ENCODE measurements at regions not wholly inside any gene's neighbourhood (a gene's known extent, or its start where the extent isn't known, plus 50 kb on each side); places are given as distances from the start of the nearest gene placed in this dataset.
A peak's percentile ranks its signal among the peaks of the same experiment; 100 is the strongest.
"Not testable (repeated sequence)": the region's sequence is repeated elsewhere in the genome, so short reads cannot be mapped to it uniquely, and the experiment has no call there.

DNA sequence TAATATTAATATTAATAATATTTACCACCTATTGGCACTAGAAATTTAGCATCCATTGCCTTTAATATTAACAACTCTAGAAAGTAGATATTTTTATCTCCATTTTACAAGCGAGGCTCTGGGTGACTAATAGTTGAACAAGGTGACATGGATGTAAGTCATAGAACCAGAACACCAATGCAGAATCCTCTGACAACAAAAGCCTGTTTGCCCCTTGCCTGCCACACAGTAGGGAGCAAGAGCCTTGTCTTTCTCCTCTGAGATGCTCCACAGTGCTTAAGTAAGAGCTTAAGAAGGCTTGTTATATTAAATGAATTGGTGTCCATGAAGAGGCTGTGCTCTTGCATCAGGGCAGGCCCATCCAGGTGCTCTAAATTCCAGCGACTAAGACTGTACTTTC is 51.2 kb upstream of the LBX1 start:
- H3K4me3 Mint-ChIP-seq = no peak overlapping the region
- no peaks in the 10 kb centered on the region for H3K4me1 Mint-ChIP-seq
- H3K27ac Mint-ChIP-seq = no peak overlapping the region
- no peaks in the 10 kb centered on the region for H3K9me3 Mint-ChIP-seq
- no peaks in the 10 kb centered on the region for H3K36me3 Mint-ChIP-seq
- peaks cover 34% of the 10 kb centered on the region for H3K27me3 Mint-ChIP-seq

DNA sequence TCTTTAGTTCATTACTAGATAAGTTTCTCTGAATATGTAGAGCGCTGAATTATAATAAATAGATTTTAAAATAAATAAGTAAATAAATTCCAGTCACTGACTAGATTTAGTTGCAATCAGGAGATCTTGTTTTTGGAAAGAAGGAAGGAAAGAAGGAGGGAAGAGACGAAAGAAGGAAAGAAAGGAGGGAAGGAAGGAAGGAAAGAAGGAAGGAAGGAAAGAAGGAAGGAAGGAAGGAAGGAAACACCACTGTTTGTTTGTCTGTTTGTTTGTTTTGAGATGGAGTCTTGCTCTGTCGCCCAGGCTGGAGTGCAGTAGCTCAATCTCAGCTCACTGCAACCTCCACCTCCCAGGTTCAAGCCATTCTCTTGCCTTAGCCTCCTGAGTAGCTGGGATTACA is 51.7 kb upstream of the LBX1 start:
- peaks cover 36% of the 10 kb centered on the region for H3K27me3 Mint-ChIP-seq
- H3K27ac Mint-ChIP-seq = not testable (repeated sequence)

DNA sequence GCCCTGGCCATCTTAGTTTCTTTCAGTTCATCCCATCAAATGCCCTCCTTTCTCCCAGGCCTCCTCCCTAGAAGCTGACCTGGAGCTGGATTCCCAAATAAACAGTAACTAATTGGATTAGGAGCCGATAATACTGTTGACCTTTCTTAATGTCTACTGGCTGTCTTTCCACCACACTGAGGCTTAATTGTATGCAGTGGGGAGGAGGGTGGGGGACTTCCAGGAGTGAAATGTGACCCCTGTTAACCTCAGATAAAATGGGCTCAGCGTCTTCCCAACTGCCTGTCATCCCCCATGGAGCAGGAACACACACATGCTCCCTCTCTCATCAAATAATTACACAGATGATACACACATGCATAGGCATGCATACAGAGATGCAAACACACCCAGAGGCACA is 53.7 kb upstream of the LBX1 start:
- H3K36me3 Mint-ChIP-seq = no peaks in the 10 kb centered on the region
- H3K9me3 Mint-ChIP-seq = no peaks in the 10 kb centered on the region
- peaks cover 51% of the 10 kb centered on the region for H3K27me3 Mint-ChIP-seq
- H3K4me1 Mint-ChIP-seq = no peaks in the 10 kb centered on the region
- H3K27ac Mint-ChIP-seq = no peak overlapping the region
- H3K4me3 Mint-ChIP-seq = no peak overlapping the region

More for the DNA sequence above, 51.7 kb upstream of the LBX1 start:
- H3K9me3 Mint-ChIP-seq, H3K4me3 Mint-ChIP-seq, H3K36me3 Mint-ChIP-seq, H3K4me1 Mint-ChIP-seq: not testable (repeated sequence)

DNA sequence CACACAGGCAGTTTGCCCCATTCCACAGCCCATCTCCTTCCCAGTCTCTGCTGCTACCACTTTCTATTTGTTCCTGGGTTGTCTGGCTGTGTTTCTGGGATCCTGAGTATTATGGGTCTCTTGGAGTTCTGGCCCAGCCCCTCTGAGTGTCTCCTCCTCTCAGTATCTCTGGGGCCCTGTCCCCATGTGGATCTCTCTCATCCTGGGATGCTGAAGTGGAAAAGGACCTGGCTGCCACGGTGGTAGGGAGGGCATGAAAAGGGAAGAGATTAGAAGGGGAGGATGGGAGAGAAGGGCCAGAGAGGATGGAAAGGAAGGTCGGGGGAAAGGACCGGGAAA is 54.5 kb upstream of the LBX1 start:
- Mint-ChIP-seq H3K27me3 (peaks cover 55% of the 10 kb centered on the region), H3K4me3 (no peak overlapping the region), H3K36me3 (no peaks in the 10 kb centered on the region), H3K9me3 (no peaks in the 10 kb centered on the region), H3K4me1 (no peaks in the 10 kb centered on the region), H3K27ac (no peak overlapping the region)

DNA sequence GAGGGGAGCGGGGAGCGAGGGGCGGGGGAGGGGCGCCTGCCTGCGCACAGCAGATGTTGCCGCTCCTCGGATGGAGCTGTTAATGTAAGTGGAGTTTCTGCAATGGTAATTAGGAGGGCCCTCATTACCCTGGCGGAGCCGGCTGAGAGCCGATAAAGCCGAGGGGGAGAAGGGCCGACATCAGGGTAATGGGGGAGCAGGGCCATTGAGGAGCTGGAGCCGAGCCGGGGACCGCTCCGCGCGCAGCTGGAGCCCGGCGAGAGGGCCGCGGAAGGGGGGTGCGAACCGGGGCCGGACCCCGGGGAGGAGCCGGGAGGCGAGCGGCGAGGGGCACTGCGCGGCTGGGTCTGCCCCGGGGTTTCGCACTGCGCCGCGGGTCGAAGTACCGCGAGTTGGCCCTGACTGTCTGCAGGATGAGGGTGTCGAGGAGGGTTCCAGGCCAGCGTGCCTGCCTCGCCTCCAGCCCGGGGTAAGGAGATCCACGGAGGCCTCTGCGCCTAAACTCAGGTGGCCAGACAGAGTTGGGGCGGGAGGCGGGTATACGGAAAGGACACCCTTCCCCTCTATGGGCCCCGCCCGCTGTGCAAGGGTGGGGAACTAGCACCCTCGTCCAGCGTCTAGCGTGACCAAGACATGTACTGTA is 55.0 kb upstream of the LBX1 start:
- H3K27ac Mint-ChIP-seq = no peak overlapping the region
- no peak overlapping the region for H3K4me3 Mint-ChIP-seq
- H3K36me3 Mint-ChIP-seq = no peaks in the 10 kb centered on the region
- H3K27me3 Mint-ChIP-seq = peaks cover 57% of the 10 kb centered on the region
- no peaks in the 10 kb centered on the region for H3K9me3 Mint-ChIP-seq
- no peaks in the 10 kb centered on the region for H3K4me1 Mint-ChIP-seq

DNA sequence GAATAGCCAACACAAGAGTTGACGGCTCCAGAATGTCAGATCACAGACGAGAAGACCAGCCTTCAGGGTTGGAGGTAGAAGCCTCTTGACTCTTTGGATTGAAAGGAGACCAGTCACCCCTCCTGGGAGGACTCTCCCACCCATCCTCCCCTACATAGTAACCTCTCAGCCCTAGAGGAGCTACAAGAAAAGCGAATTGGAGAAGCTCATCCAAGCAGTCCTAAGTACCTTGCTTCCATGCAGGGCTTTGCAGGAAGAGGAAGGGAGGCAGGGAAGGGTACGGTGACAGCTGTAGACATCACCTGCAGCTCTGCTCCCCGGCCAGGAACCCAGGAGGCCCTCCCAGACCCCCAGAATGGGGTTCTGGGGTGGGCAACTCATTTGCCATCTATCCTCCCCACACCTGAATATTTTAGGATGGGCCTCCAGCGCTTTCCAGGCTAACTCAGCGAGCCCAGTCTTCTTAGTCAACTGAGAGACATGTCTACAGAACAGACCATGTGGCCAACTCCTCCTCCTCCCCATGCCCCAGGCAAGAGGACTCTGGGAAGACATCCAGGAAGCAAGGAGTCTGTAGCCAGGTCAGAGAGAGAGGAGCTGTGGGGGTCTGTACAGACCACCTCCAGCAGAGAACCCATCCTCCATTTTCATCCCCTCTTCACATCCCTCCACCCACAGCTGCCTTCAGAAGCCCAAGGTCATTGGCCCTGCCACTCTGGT is 55.6 kb upstream of the LBX1 start:
- H3K27ac Mint-ChIP-seq = no peak overlapping the region
- H3K4me1 Mint-ChIP-seq = no peaks in the 10 kb centered on the region
- no peak overlapping the region for H3K4me3 Mint-ChIP-seq
- no peaks in the 10 kb centered on the region for H3K36me3 Mint-ChIP-seq
- no peaks in the 10 kb centered on the region for H3K9me3 Mint-ChIP-seq
- H3K27me3 Mint-ChIP-seq = peaks cover 64% of the 10 kb centered on the region

DNA sequence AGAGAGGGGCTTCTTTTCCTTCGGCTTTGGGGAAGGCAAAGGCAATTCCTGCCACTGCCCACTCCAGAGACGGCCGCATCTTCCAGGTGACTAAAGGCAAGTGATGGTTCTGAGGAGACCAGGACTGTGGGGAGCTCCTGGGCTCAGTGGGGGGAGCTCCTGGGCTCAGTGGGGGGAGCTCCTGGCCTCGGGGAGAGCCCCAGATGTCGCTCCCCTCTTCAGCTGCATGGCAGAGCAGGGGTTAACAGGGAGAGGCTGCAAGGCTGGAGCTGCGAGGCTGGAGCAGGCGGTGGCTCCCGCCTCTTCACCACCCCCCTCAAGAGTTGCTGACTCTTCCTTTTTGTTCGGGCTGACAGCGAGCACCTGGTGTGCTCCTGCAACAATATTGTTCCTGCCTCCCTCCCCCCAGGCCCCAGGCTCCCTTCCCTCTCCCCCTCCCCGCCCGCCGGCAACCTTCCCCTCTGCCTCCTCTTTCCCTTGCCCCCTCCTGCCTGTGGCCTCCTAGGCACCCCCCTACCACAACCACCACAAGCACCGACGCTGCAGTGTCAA is 56.3 kb upstream of the LBX1 start:
- peaks cover 71% of the 10 kb centered on the region for H3K27me3 Mint-ChIP-seq
- no peak overlapping the region for H3K27ac Mint-ChIP-seq
- H3K4me1 Mint-ChIP-seq = no peaks in the 10 kb centered on the region
- H3K36me3 Mint-ChIP-seq = no peaks in the 10 kb centered on the region
- H3K4me3 Mint-ChIP-seq = no peak overlapping the region
- no peaks in the 10 kb centered on the region for H3K9me3 Mint-ChIP-seq

DNA sequence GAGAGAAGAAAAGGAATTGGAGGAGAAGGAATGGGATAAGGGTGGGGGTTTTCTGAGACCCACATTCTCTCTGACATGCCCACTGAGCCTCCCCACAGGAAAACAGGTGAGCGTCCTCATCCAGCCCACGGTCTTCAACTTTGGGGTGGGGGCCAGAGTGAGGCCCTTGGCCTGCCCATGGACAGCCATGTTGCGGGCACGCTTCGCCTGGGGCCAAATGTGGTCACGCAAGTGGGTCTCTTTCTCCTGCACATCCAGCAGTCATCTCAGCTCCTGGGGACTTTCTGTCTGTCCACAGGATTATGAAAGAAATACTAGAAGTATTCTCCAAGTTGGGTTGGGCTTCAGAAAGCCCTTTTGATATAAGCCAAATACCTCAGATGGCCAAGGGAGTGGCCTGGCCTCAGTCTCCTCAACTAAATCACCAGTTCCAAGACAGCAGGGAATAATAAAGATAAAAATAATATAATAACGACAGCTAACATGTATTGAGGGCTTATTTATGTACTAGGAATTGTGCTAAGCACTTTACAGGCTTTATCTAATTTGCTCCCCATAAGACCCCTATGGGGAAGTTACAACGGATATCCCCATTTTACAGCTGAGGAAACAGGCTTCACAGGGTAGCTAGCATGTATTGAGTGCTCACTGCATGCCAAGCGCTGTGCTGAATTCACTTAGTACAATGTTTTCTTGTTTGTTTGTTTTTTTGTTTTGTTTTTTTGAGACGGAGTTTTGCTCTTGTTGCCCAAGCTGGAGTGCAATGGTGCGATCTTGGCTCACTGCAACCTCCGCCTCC is 57.2 kb upstream of the LBX1 start:
- H3K4me1 Mint-ChIP-seq = peaks cover 4% of the 10 kb centered on the region

DNA sequence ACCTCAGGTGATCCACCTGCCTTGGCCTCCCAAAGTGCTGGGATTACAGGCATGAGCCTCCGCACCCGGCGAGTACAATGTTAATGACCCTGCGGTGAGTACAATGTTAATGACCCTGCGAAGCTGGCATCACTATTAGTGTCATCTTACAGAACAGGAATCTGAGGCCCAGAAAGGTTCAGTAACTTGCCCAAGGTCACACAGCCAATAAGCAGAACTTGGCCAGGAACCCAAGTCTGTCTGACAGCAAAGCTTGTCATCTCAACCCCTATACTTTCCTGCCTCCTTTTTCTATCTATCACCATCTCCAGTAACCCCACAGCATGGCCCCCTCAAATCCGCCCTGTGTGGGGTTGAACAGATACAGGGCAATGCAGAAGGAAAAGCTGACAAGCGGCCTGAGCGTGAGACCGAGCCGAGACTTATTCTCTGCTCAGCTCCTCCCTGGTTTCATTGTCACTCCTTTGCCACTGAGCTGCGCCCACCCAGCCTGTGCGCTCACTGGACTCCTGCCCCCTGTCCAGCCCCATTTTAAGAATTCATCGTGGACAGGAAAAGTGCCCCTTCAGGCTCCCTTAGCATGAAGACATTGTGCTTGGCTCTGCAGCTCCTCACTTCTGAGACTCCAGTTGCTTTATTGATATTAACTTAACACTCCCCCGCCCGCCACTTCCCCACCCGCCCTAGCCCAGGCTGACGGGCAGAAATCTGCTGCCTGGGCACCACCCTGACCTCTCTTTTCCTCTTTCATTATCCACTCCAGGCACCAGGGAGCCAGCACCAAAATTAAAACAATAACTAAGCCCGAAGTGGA is 58.1 kb upstream of the LBX1 start:
- H3K9me3 Mint-ChIP-seq = no peaks in the 10 kb centered on the region

More for the DNA sequence above, 57.2 kb upstream of the LBX1 start:
- H3K36me3 Mint-ChIP-seq = no peaks in the 10 kb centered on the region
- no peaks in the 10 kb centered on the region for H3K9me3 Mint-ChIP-seq
- H3K27me3 Mint-ChIP-seq = peaks cover 71% of the 10 kb centered on the region
- H3K27ac Mint-ChIP-seq = no peak overlapping the region
- no peak overlapping the region for H3K4me3 Mint-ChIP-seq

DNA sequence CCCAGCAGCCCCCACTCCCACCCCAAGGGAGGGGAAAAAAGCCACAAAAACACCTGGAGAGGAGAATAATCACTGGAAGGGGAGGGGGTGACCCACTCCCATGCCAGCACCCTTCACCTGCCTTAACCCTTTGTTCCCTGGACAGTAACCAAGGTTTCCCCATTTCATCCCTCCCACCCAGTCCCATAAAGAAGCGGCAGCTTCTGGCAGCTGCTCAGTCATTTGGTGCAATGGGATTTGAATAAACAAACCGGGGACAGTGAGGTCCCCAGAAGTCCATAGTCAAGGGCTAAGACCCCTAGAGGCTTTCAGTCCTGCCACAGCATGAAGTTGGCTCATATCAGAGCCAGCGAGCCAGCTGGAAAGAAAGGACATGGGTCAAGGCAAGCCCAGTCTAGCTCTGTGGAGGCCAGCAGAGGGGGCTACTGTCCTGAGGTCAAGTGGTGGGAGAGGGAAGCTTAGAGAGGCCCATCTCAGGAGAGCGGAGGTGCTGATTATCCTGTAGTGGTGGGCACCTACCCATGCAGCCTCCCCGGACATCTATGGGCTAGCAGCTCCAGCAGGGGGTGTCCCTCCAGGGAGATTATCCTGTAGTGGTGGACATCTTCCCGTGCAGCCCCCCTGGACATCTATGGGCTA is 58.9 kb upstream of the LBX1 start:
- Mint-ChIP-seq H3K27me3 (peaks cover 63% of the 10 kb centered on the region), H3K4me3 (no peak overlapping the region), H3K4me1 (peaks cover 4% of the 10 kb centered on the region), H3K27ac (no peak overlapping the region), H3K36me3 (no peaks in the 10 kb centered on the region), H3K9me3 (no peaks in the 10 kb centered on the region)

More for the DNA sequence above, 58.1 kb upstream of the LBX1 start:
- H3K4me3 Mint-ChIP-seq = no peak overlapping the region
- peaks cover 66% of the 10 kb centered on the region for H3K27me3 Mint-ChIP-seq
- no peaks in the 10 kb centered on the region for H3K36me3 Mint-ChIP-seq
- no peak overlapping the region for H3K27ac Mint-ChIP-seq
- peaks cover 4% of the 10 kb centered on the region for H3K4me1 Mint-ChIP-seq

DNA sequence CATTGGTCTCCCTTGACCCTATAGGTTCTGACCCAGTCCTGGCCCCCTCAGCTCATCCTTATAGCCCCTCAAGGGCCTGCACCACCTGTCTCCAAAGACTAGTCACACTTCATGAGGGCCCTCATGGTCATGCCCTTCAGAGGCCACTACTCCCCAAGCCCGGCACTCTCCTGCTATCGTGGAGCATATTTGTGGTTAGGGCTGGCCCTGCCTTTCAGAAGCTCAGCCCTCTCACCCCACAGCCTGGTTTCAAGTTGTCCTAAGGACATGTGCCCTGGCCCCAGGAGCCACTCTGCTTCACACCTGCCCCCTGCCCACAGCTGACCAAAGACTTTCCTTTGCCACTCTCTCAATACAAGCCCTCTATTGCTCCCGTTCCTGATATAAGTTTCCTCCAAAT is 60.3 kb upstream of the LBX1 start:
- Mint-ChIP-seq H3K27ac (no peak overlapping the region), H3K9me3 (no peaks in the 10 kb centered on the region), H3K4me3 (no peak overlapping the region), H3K4me1 (peaks cover 4% of the 10 kb centered on the region), H3K36me3 (no peaks in the 10 kb centered on the region), H3K27me3 (peaks cover 60% of the 10 kb centered on the region)

DNA sequence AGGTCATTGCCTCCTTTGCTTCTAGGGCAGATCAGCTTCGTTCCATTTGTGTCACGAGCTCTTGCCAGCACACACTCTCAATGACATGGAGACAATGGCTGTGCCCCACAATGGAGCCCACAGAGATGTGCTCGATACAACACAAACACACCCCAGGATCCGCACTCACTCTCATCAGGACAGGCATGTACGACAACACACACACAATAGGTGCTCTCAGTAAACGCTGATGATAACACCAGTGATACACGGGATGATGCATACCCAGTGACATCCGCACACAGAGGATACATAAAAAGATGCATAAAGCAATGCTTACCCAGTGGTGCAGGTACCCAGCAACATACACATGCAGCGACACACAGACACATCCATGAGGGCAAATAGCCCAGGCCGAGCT is 61.2 kb upstream of the LBX1 start:
- H3K4me3 Mint-ChIP-seq = no peak overlapping the region
- peaks cover 53% of the 10 kb centered on the region for H3K27me3 Mint-ChIP-seq
- no peak overlapping the region for H3K27ac Mint-ChIP-seq
- no peaks in the 10 kb centered on the region for H3K36me3 Mint-ChIP-seq
- no peaks in the 10 kb centered on the region for H3K9me3 Mint-ChIP-seq
- peaks cover 4% of the 10 kb centered on the region for H3K4me1 Mint-ChIP-seq

DNA sequence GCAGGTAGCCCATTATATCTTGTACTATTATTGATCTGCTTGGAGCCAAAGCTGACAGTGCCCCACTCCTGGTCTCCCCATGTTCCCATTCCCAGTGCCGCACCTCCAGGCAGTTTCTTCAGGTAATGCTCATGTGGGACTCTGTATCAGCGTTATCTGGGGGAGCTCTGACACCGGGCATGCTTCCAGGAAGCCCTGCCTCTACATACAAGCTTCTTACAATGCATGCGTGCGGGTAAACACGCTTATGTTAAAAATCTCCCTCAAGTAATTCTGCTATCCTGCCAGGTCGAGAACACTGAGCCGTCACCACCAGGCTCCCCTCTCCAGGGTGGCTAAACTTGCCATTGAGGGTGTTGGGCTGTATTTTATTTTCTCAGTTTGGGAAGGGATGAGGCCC is 61.6 kb upstream of the LBX1 start:
- peak overlapping the region; percentile 56 for H3K4me3 Mint-ChIP-seq
- H3K27me3 Mint-ChIP-seq = peaks cover 56% of the 10 kb centered on the region
- no peaks in the 10 kb centered on the region for H3K36me3 Mint-ChIP-seq
- H3K4me1 Mint-ChIP-seq = peaks cover 4% of the 10 kb centered on the region
- no peaks in the 10 kb centered on the region for H3K9me3 Mint-ChIP-seq
- no peak overlapping the region for H3K27ac Mint-ChIP-seq

DNA sequence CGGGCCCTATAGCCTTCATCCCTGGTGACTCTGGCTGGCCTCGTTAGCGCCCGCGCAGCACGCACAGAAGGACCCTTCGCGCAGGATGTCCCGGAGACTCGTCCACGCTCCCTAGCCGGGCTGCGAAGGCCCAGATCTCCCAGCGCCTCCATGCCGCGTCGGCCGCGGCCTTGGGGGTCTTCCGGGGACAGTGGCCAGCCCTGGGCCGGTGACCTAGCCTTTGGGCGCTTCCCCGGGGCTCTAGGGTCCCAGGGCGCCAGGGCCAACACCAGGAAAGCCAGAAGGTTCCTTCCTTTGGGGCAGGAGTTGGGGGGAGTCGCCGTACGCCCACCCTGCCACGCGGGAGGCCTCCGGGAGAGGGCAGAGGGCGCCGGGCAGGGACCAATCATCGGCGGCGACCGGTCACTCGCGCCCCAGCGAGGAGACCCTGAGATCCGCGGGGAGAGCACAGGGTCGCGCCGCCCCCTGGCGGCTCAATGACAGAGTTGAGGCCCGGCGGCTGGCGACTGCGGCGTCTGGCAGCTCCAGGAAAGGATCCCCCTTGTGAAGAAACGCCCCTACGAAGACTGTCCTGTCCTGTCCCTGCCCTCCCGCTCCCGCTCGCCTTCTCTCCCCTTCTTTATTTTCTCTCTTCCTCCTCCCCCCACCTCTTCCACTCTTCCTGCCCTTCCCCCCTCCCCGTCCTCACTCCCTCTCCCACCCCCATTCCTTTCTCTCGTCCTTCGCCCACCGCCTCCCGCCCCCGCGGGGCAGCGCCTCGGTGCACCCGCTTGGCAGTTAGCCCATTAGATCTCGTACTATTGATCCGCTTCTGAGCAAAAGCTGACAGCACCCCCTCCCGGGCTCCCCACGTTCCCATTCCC is 62.3 kb upstream of the LBX1 start:
- Mint-ChIP-seq H3K27me3 (peaks cover 53% of the 10 kb centered on the region), H3K27ac (no peak overlapping the region)

More for the DNA sequence above, 62.3 kb upstream of the LBX1 start:
- H3K4me3 Mint-ChIP-seq = peak overlapping the region; percentile 86
- peaks cover 4% of the 10 kb centered on the region for H3K4me1 Mint-ChIP-seq
- H3K9me3 Mint-ChIP-seq = no peaks in the 10 kb centered on the region
- H3K36me3 Mint-ChIP-seq = no peaks in the 10 kb centered on the region
